NCI-H2227 treated with DMSO at 0.1 percent for 48 hours (cell line): ENCODE measurements at regions not wholly inside any gene's neighbourhood (a gene's known extent, or its start where the extent isn't known, plus 50 kb on each side); places are given as distances from the start of the nearest gene placed in this dataset.
"Not testable (repeated sequence)": the region's sequence is repeated elsewhere in the genome, so short reads cannot be mapped to it uniquely, and the experiment has no call there.

Experiments used
- DNase-seq: peaks from one replicate; lab custom pipeline; 2025; lab: John Stamatoyannopoulos, UW

DNA sequence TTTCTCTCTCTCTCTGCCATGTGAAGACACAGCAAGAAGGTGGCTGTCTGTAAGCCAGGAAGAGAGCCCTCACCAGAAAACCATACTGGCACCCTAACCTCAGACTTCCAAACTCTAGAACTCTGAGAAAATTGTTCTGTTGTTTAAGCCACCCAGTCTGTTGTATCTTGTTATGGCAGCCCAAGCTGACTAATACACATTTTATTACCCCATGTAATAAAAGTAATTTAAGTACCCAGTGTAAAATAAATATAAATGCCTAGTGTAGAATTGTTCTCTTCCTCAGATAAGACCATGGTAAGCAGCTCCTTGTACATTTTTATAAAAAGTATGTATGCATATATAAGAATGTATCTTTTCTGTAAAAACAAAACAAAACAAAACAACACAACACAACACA, 119.7 kb downstream of the DTL start:
- no peak for DNase-seq

DNA sequence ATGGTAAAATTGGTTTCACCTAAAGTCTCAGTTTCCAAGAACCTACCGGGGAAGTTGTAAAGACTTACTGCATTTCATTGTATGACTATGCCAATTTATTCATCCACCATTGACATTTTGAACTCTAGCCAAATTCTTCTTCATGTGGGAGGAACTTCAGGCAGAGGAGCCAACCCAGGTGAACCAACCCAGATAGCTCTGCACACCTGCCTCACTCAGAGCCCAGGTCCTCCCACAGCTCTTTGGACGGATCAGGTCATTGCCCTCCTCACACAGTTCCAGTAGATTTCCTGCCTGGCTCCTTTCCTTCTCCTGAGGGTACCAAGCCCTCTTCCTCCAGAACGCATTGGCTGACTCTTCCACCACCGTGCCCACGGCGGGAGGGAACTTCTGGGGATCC, 121.7 kb downstream of the DTL start:
- DNase-seq, result no peak

DNA sequence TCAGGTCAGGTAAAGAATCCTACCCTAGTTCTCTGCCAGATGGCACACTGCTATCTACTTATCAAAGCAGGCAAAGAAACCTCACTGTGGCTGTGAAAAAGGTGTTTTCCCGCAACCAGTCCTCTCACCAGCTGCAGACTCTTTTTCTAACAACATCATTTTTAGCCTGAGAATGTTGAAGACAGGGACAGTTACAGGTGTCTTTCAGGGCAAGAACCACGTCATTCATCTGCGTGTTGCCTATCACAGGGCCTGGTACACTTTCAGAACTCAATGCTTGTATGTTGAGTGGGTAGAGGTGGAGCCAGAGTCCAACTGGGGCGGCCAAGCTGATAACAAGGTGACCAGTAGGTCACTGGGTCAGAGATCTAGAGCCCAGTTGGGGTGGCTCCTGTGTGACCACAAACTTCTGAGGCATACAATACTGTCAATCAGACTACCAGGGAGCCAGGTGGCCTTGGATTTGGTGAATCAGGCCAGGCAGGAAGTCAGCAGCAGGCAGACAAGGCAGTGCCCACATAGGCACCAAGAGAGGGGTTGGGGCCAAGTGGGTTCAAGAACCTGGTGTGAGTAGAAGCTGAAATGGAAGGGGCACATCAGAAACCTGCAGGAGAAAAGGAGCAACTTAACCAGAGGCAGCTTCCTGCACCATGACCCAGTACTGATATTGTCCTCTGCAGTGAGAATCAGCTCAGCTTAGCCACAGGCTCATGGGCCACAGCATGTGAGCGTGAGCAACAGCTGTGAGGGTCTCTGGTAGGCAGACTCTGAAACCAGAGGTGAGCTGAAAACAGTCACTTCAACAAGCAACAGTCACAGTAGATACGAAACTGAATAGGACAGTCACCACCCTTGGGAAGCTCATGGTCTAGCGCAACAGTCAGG, 123.6 kb downstream of the DTL start:
- DNase-seq, result no peak

DNA sequence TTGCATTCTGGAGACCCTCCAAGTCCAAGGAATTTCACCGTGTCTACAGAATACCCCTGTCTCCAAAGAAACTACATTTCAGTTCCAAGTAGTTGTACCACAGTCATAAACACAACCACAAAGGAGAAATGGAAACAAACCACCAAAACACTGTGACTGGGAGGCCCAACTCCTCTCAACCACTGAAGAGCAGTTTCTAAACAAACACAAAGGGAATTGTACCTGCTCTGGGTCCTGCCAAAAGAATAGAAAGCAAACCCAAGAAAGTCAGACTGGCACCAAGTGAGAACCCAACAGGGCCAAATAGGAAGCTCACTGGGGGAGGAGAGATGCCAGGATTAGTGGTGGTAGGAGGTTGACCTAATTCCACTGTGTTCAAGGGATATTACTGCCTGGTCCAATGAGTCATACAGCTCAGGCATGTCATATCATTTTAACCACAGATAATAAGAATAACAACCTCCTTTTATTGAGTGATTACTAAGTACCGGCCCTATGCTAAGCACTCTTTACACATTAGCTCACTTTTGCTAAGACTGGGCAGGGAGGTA, 123.9 kb upstream of the PPP2R5A start:
- no peak for DNase-seq

DNA sequence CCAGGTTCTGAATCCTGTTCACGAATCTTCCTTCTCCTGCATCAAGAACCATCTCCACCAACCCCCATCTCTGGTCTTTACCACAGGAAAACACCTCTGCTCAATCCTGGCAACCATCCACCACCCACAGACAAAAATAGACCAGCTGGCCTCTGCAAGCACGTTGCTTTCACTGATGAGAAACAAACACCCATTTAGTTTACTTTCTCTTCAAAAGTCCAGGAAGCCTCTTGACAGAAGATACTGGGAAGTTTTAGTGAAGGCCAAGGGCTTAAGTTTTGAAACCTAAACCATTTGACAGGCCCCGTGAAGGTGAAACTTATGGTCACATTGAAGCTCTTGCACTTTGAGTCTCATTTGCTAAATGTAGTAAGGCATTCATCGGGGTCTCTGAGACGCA, 122.6 kb upstream of the PPP2R5A start:
- no peak for DNase-seq

DNA sequence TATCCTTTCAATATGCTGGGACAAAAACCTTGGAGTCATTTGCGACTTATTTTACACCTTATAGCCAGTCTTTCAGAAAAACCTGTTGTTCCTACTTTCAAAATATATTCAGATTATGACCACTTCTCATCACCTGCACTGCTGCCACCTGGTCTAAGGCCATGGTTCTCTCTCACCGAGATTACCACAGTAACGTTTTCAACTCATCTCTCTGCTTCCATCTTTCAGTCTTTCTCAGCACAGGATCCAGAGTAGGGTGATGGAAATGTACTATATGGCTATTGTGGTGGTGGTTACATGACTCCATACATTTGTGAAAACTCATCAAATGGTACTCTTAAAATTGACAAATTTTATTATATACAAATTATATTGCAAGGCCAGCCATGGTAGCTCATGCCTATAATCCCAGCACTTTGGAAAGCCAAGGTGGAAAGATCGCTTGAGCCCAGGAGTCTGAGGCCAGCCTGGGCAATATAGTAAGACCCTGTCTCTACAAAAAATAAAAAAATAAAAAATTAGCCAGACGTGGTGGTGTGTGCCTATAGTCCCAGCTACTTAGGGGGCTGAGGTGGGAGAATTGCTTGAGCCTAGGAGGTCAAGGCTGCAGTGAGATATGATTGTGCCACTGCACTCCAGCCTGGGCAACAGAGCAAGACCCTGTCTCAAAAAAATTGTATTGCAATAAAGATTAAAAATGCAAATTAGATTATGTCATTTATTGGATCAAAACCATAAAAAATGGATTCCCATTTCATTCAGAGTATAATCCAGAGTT, 120.9 kb upstream of the PPP2R5A start:
- DNase-seq, result no peak

DNA sequence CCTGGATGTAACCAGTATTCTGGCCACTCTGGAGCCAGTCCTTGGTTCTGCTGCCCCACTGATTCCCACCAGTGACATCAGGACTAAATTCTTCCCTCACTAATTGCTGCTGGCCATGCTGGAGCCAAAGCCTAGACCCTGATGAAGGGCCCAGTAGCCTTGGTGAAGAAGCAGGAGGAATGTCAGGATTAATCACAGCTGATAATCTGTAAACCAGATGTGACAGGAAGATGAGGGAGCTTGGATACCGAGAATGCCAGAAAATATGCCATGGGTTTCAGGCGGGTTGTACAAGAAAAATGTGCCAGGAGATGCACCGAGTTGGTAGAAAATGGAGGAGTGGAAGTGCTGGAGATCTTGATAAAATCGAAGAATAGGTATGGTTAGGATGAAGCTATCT, 119.0 kb upstream of the PPP2R5A start:
- DNase-seq, result no peak

DNA sequence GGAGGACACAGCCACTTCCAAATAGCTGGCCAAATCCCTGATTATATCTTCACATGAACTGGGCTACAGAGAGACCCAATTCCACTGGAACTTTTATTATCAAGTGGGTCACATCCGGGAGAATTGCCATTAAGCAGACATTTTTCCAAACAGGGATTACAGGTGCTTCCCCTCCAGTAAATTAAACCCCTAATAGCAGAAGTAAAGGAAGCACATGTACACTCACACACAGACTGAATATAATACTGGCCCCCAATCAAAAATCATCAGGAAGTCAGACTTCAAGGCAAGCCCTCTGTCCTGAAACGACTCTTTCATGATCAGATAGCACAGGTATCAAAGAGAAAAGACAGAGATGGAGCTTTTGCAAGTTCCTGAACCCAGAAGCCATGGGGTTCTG, 118.6 kb upstream of the PPP2R5A start:
- DNase-seq, result no peak

DNA sequence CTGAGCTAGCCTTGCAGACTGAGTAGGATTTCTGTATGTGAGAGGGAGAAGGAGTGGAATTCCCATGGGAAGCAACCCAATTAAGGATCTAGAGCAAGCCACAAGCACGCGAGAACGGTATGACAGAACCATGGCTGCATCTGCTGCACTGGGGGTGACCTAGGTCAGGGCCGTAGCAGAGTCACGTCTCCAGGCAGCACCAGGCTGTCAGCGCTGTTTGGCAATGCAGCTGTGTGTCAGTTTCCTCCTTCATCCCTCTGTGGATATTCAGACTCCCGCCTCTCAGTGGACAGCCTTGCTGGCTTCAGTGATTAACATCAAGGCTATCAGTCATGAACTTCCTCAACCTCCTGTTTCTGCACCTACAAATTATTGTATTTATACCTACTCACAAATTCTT, 118.1 kb upstream of the PPP2R5A start:
- DNase-seq, result no peak

DNA sequence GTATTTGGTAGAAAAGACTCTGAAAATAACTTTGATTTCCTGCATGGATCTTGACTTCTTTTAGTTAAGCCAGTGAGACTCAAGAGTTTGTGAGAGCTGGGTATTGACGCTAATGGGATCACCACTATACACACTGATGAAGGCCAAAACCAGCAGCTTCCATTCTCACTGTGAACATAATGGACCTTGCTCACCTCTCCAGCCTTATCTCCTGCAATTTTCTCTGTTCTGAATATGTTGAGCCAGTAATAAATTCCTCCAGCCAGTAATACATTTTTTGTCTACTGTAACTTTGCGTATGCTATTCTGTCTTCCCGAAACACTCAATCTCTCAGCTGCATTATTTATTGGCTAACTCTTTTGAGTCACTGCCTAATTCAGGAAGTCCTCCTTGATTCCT, 111.6 kb upstream of the PPP2R5A start:
- DNase-seq, result no peak

DNA sequence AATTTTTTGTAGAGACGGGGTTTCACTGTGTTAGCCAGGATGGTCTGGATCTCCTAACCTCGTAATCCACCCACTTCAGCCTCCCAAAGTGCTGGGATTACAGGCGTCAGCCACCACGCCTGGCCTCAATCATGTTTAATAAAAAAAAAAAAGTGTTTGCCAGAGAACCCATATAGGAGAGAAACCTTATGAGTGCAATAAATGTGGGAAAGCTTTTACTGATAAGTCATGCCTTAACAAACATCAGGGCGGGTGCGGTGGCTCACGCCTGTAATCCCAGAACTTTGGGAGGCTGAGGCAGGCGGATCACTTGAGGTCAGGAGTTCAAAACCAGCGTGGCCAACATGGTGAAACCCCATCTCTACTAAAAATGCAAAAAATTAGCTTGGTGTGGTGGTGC, 110.9 kb upstream of the PPP2R5A start:
- not testable (repeated sequence) for DNase-seq

DNA sequence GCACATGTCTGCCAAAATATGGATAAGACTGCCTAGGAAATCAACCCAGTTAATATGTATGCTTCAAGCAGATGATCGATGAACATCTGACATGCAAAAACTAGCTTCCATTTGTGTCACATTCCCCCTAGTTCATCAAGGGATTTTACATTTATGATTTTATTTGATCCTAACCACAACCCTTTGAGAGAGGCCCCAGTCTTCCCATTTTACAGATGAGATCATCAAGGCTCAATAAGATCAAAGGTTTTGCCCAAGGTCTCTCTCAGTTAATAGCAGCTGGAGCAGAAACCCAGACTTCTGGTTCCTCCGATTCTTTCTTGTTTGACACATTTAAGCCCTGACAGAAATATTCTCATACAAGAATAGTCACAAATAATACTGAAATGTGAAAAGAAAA, 107.7 kb upstream of the PPP2R5A start:
- no peak for DNase-seq

DNA sequence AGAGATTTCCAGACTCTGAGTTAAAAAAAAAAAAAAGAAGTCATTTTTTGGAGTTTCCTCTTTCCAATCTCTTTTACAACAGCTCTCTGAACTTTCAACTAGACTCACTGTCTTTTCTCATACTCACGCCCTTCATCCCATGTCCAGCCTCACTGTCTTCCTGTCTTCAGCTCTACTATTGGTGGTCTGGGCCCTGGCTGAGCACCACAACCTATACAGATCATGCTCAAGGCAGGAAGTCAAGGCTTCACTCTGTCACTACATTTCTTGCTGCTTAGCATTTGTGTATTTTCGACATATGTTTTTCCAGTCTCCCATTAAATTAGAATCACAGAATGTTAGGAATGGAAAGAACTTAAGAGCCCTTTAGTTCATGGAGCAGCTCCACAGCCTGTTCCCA, 106.4 kb upstream of the PPP2R5A start:
- DNase-seq, result no peak

DNA sequence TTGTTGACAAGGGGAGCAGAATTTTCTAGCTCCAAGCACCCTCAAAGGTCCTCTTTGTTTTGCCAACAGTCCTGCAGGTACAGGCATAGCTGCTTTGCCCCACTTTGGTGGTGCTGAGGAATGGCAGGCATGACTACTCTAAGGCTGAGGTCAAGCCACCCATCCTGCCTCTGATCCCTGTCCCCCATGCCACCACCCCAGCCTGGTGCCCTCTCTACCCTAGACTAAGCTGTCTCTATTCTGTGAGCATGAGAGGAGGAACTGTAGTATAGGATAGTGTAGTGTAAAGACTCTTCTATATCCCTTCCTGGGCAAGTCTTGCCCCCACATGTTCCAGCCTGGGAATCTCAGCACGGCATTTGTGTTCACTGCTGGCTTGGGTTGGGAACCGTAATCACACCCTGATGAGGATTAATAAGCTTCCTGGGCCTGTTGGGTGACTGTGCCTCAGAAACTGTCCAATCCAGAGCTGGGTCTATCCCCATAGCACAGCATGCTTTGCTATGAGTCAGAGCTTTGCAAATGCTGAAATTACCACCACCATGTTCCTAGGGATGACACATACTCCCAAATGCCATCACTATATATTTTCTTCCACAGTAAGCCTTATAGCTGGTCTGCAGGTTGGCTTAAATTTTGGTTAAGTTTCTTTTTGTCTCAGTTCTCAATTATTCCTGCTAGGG, 105.7 kb upstream of the PPP2R5A start:
- no peak for DNase-seq

DNA sequence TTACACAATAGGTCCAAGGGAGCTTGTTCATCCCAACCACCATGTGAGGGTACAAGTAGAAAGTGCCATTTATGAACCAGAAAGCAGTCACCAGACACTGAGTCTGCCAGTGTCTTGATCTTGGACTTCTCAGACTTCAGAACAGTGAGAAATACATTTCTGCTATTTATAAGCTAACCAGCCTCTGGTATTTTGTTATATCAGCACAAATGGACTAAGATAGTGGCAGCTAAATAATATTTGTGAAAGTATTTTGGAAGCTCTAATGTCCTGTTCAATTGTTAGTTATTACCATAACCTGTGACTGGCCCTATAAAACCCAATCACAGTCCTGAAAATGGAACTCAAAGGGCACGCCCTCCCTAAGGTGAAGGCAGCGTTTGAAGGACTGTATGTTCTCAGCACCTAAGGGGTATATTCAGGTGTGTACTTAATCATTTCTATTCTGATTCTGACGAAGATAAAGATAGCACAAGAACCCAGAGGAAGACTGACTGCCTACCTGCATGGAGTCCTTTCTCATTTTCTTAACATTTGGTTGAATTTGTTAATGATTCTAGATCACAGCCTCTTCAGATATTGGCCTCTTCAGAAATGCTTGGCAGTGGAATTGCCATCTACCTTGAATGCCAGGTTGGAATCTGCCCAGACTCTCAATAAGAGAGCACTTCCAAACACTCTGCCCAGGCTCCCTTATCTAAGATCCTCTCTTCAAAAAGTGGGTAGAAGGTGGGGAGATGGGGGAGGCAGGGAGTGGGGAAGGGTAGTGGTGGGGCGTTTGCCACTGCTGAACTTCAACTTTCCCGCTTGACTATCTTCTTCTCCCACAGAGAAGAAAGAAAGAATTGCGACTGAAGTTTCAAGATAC, 104.0 kb upstream of the PPP2R5A start:
- DNase-seq, result no peak

DNA sequence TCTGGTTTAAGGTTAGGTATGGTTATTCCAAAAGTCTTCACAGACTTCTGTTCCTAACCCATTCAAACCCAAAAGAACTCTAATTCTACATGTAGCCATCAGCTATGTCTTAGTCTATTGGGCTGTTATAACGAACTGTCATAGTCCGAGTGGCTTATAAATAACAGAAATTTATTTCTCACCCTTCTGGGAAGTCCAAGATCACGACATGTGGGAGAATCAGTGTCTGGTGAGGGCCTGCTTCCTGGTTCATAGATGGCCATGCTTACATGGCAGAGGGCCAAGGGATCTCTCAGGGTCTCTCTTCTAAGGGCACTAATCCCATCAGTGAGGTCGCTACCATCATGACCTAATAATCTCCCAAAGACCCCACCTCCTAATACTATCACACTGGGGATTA, 103.0 kb upstream of the PPP2R5A start:
- DNase-seq, result no peak

DNA sequence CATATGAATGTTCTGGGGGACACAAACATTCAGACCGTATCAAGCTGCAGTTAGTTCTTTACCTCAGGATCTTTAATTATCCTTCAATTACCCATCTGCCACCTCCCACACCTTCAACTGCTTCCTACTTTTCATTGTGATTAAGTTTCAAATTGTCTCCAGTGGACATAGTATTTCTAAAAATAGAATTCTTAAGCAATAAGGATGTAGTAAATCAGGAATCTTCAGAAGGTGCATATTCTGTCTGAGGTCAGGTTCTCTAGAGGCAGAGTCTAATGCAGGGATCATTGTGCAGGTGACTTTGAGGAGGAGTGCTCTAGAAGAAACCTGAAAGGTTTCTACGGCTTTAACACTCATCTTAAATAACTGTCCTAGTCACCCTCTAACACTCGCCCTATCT, 102.6 kb upstream of the PPP2R5A start:
- no peak for DNase-seq

DNA sequence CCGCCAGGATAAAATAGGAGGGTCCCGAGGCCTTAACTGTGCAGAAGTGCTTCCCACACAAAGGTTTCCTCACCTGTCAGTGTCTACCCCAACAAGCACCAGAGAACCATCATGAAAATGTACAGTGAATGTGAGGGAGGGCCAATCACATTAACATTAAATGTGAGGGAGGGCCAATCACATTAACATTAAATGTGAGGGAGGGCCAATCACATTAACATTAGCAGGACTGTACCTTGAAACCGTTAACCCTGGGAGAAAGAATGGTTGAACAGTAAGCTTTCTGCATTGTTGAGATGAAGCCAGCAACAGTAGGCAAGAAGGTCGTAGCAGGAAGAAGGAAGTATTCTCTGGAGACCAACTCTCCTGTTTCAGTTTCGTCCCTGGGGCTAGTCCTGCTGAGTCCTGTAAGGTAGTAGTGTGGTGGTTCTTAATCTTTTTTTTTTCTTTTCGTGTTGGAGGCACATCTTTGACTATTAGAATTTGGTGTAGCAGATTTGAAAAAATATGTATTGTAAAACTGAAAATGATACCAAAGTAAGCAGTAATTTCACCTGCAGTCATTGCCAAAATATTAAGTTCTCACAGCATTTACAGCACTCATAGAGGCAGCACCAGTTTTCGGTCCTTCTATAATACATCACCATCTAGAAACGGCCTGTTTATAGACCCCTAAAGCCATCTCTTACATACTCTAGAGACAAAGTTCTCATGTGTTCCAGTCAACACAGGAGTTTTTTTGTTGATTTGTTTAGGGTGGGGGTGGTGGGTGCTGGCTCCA, 98.6 kb upstream of the PPP2R5A start:
- no peak for DNase-seq

DNA sequence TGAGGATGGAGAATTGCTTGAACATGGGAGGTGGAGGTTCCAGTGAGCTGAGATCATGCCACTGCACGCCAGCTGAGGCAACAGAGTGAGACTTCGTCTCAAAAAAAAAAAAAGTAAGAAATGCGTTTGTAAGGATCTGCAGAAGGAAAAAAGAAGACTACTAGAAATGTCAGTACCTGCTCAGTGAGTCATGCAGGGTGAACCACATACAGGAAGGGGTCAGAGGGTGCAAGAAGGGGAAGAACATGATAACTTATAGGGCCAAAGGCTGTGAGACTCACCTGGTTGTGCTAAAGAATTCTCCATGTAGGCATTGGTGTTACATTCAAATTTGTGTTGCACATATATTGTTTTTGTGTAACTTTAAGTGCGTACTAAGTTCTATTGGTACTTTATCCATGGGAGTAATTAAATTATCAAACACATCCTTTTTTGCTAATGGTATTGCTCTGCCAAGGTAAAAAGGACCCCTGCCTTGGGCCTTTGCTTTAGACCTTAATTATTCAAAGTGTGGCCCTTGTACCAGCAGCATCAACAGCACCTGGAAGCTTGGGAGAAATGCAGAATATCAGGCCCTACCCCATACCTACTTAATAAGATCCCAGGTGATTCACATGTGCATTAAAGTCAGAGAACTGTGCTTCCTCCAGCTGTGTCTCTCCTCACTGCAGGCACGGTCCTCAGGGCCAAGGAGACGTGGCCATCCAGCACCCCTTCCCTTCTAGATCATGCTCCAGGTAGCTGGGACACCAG, 96.4 kb upstream of the PPP2R5A start:
- DNase-seq, result no peak

DNA sequence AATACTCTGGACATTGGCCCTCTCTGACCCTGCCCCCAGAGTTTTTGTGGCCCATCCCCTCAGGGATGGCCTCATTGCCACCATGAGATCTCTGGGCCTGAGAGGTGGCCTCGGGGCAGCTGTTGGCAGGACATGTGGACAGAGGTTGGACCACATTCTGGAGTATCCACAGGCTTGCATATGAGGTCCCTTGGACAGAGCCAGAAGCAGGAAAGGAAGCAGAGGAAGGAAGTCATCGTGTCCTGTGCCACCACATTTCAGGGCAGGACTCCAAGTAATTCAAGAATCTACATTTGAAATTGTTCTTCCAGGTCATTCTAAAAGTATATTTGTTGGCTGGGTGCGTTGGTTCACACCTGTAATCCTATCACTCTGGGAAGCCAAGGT, 95.9 kb upstream of the PPP2R5A start:
- no peak for DNase-seq
